ENCODE measurements at regions not wholly inside any gene's neighbourhood (a gene's known extent, or its start where the extent isn't known, plus 50 kb on each side); places are given as distances from the start of the nearest gene placed in this dataset.

- DNase-seq: no peak
These were observed 492.6 kb downstream of the TUSC7 start for GRCh38 chr3:117201901-117202774.

- no peak for DNase-seq
These were observed 507.8 kb downstream of the TUSC7 start for GRCh38 chr3:117217355-117217754.

- no peak for DNase-seq
These were observed 508.3 kb downstream of the TUSC7 start for GRCh38 chr3:117217760-117218316.

GRCh38 chr3:117218641-117219048 is 509.1 kb downstream of the TUSC7 start:
- no peak for DNase-seq

- DNase-seq: no peak
These were observed 509.7 kb downstream of the TUSC7 start for GRCh38 chr3:117219296-117219695.

GRCh38 chr3:117226932-117227331 is 517.4 kb downstream of the TUSC7 start:
- DNase-seq: no peak

GRCh38 chr3:117228466-117228865 is 518.9 kb downstream of the TUSC7 start:
- no peak for DNase-seq

GRCh38 chr3:117230924-117231323 is 521.3 kb downstream of the TUSC7 start:
- no peak for DNase-seq

- no peak for DNase-seq
These were observed 524.8 kb downstream of the TUSC7 start for GRCh38 chr3:117234331-117234730.

- DNase-seq: no peak
These were observed 525.7 kb downstream of the TUSC7 start for GRCh38 chr3:117235304-117235703.

- no peak for DNase-seq
These were observed 529.2 kb downstream of the TUSC7 start for GRCh38 chr3:117238806-117239205.

- no peak for DNase-seq
These were observed 534.1 kb downstream of the TUSC7 start for GRCh38 chr3:117243657-117244056.

- DNase-seq: no peak
These were observed 537.4 kb downstream of the TUSC7 start for GRCh38 chr3:117246771-117247555.

- DNase-seq: no peak
These were observed 538.6 kb downstream of the TUSC7 start for GRCh38 chr3:117248153-117248552.

GRCh38 chr3:117252208-117252607 is 542.6 kb downstream of the TUSC7 start:
- DNase-seq: no peak

GRCh38 chr3:117252651-117253050 is 543.1 kb downstream of the TUSC7 start:
- DNase-seq: no peak

- no peak for DNase-seq
These were observed 544.1 kb downstream of the TUSC7 start for GRCh38 chr3:117253636-117254035.

- no peak for DNase-seq
These were observed 545.4 kb downstream of the TUSC7 start for GRCh38 chr3:117254985-117255384.

GRCh38 chr3:117255736-117256135 is 546.2 kb downstream of the TUSC7 start:
- DNase-seq: no peak

GRCh38 chr3:117261983-117262421 is 552.4 kb downstream of the TUSC7 start:
- no peak for DNase-seq

- no peak for DNase-seq
These were observed 553.7 kb downstream of the TUSC7 start for GRCh38 chr3:117263270-117263669.

GRCh38 chr3:117263745-117264144 is 554.2 kb downstream of the TUSC7 start:
- no peak for DNase-seq

- DNase-seq: no peak
These were observed 554.8 kb downstream of the TUSC7 start for GRCh38 chr3:117264204-117264994.
